Glomerular visceral epithelial cell (primary cell): ENCODE measurements at regions not wholly inside any gene's neighbourhood (a gene's known extent, or its start where the extent isn't known, plus 50 kb on each side); places are given as distances from the start of the nearest gene placed in this dataset.

Experiments used
- DNase-seq: peaks from one replicate; pipeline ENCODE4 v3.0.0-alpha.2; 2016; ENCODE audit errors: extremely low spot score

DNA sequence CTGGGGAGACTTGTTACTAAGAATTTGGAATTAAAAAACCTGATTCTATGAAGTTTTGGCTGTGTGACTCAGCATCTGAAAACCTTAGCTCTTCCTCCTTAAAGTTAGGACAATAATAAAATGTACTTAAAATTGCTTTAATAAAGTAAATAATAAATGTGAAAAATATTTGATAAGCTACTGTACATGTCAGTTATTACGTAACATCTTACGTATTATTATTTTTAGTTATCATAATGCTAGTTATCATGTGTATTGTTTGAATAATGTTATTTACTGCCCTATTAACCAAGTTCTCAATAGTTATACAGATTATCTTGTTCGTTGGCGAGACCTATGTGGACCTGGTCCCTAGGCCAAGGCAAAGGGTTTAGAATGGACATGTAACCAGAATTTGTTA lies 449.2 kb upstream of the ADGRL3 start:
- DNase-seq: no peak

DNA sequence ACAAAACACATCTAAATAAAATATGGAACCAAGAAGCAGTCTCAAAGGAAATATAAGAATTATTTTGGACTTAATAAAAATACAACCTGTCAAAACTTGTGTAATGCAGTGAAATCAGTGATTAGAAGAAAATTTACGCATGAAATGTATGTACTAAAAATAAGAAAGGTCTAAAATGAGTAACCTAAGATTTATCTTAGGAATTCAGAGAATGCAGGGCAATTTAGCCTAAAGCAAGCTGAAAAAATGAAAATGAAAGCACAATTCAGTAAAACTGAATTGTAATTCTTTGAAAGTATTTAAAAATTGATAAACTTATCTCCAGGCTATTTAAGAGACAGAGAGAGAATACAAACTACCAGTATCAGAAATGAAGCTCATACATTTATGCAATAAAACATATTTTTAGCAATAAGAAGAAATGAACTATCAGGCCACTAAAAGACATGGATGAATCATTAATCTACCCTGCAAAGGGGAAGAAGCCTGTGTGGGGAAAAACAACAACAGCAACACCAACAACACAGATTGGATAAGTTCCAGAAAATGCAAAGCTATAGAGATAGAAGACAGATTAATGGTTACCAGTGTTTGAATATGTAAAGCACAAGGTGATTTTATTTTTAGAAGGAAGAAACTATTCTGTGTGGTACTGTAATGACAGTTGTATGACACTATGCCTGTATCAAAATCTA lies 442.0 kb upstream of the ADGRL3 start:
- DNase-seq: peak; percentile 21

DNA sequence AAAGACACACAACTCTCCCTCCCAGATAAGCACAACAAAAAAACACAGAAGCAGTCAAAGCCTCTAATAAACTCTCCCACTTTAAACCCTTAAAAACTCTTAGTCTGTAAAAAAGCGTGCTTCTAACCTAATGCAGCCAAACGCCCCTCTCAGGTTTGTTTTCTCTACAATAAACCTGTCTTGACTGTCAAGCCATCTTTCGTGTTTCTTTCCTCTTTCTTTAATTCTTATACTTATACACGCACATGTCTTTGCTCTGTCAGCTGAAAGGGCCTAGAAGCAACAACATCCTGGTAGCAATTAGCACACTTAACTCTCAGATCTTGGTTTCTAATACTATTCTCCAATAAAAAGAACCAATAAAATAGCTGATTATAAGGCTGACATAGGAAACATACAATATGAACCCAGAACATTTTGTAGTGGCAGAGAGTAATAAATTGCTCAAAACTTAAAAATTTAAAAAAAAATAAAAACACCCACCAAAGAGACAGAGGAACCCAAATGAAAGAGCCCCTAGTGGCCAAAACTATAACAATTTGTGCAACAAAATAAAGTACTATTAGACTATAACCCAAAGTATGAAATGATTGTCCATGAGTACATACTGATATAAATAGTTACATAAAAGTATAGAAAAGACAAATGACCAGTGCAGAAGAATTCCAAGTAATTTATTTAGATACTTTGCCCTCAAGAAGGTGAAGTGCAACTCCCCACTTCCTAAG lies 440.4 kb upstream of the ADGRL3 start:
- no peak for DNase-seq

- DNase-seq: no peak
These were observed 419.3 kb upstream of the ADGRL3 start for GRCh38 chr4:60780874-60781273.

GRCh38 chr4:60790608-60791007 lies 409.5 kb upstream of the ADGRL3 start:
- DNase-seq: no peak

DNA sequence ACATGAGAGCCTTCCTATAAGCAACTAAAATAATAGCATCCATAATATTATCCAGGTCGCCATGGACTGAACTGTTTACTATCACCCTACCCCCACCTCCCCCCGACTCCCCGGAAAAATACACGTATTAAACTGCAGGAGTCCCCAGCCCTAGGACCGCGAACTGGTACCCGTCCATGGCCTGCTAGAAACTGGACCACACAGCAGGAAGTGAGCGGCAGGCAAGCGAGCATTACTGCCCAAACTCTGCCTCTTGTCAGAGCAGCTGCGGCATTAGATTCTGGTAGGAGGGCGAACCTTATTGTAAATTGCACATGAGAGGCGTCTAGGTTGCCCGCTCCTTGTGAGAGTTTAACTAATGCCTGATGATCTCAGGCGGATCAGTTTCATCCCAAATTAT lies 405.8 kb upstream of the ADGRL3 start:
- no peak for DNase-seq

- no peak for DNase-seq
These were observed 400.9 kb upstream of the ADGRL3 start for GRCh38 chr4:60799214-60799613.

DNA sequence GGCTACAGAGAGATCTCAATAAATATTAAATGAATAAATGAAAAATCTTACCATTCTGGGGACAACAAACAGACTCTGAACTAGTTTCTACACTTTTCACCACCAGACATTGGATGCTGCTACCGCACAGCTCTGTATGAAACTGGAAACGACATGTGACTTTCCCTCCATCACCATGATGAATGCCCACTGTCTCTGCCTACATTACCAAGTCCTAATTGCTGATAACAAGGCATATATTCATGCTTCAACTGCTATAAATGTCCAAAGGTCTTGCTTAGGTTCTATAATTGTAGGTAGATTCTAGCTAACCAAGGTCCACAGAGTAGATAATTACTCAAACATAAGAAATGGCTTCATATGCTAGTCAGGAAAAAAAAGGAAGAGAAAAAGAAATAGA lies 399.4 kb upstream of the ADGRL3 start:
- no peak for DNase-seq

- DNase-seq: peak; percentile 18
These were observed 394.4 kb upstream of the ADGRL3 start for GRCh38 chr4:60805500-60806313.

DNA sequence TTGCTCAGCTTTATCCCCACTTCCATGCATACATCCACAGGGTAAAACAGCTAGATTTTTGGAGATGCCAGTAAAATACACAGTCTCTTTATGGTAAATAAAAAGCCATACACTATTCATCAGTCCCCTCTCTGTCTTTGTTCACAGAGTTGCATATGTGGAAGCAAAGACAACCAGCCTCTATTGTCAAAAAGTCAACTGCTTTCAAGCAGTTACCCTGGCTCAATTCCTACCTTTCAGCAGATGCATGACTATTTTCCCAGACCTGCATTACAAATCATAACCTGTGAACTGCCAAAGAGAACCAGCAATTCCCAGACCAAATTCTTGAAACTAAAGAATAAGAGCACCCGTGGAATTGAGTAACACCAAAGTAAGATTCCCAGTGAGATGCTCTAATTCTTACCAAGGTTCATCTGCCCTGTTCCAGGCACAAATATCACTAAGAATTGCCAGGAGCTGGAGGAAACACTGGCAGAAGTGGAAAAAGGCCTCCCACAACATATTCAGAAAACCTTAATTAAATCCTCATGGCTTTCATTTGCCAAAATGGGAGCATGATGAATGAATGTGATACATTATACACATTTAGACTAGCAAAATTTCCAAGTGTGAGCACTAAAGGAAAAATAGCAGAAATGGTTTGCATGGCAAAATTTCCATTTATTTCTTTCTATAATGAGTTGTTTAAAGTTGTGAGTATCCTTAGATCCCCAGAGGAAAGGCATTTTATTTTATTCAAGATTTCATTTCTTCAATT lies 391.2 kb upstream of the ADGRL3 start:
- DNase-seq: no peak

DNA sequence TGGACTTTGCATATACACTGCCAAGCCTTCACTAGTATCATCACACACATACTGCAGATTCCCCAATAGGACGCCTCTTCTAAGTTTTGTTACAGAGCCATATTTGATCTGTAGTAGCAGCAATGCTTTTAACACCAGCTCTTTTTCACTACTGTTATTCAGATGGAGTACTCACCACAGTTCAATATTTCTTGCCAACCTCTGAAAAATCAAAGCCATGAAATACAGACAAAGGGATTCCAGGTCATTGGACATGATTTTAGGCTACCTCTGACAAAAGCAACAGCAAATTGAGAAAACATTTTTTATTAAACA lies 390.7 kb upstream of the ADGRL3 start:
- DNase-seq: no peak

DNA sequence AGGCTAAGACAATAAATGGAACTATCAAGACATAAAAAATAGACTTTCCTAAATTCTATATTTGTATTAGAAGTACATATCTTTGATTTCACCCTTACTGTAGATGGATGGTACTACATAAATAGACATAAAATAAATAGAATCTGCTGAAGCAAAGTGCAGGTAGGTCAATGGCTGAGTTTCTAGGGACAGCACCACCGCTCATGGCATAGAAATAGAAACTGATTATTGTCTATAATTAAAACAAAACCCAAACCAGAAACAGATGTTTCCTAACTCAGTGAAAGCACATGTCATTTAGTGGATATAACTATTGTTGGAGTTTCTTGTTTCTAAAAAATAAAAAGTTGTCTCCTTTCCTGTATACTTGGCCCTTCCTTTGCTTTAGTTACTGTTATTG lies 387.3 kb upstream of the ADGRL3 start:
- no peak for DNase-seq

- DNase-seq: no peak
These were observed 385.6 kb upstream of the ADGRL3 start for GRCh38 chr4:60814549-60814948.

DNA sequence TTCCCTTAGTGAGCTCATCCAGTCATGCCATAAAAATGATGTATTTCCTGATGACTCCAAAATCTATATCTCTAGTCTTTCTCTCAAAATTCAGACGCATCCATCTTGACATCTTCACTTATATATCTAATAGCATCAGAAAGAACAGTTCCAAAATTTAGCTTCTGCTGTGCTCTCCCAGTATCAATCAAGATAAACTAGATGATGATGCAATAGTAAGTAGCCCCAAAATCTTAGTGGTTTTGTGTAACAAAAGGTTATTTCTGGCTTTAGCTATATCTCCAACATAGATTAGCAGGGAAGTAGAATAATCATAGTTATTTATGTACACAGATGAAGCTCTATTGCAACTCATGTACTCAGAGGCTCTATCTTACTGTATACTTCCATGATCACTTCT lies 382.5 kb upstream of the ADGRL3 start:
- DNase-seq: no peak

DNA sequence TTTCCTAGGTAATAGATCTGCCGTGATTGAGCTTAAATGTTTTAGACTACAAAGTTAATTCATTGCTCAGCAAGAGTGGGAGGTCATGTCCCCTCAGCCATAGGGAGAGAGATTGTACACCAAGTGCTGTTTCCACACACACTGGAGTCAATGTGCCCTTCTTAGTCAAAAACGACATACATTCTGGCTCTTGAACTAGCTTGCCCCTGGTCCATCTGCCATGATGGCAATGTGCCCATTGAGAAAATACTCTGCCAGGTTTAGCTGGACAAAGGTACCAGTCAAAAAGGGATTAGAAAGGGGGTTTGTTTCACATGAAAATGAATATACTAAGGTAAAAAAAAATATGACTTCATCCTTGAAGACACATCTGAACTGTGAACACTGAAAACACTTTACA lies 377.1 kb upstream of the ADGRL3 start:
- DNase-seq: no peak

DNA sequence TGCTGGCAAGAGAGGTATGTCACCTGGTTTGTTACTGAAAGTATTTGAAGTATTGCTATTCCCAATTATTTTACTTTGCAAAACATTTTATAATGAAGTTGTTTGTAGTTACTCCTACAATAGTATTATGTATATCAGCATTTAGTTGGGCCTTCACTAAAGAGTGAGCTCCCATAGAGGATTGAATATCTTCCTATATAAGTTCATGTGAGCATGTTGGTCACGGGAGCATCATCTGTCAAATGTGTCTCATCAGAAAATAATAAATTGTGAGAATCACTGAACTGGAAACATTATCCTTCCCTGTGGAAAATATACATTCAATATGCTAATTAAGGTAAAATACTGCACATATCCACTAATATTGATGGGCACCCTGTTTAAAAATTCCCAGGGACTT lies 360.1 kb upstream of the ADGRL3 start:
- no peak for DNase-seq

DNA sequence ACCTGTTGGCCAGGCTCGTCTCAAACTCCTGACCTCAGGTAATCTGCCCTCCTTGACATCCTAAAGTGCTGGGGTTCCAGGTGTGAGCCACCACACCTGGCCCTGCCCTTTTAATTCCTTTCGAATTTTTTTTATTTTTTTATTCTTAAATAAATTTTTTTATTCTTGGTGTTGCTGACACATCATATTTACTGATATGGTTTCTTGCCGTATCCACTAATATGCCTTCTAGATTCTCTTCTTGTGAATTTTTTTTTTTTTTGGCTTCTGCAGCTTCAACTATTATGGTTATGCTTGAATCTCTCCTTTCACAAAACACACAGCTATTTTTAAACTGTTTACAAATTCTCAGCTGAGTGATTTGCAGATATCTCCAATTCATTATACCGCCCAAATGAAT lies 353.4 kb upstream of the ADGRL3 start:
- DNase-seq: no peak

GRCh38 chr4:60847614-60848013 lies 352.5 kb upstream of the ADGRL3 start:
- no peak for DNase-seq

DNA sequence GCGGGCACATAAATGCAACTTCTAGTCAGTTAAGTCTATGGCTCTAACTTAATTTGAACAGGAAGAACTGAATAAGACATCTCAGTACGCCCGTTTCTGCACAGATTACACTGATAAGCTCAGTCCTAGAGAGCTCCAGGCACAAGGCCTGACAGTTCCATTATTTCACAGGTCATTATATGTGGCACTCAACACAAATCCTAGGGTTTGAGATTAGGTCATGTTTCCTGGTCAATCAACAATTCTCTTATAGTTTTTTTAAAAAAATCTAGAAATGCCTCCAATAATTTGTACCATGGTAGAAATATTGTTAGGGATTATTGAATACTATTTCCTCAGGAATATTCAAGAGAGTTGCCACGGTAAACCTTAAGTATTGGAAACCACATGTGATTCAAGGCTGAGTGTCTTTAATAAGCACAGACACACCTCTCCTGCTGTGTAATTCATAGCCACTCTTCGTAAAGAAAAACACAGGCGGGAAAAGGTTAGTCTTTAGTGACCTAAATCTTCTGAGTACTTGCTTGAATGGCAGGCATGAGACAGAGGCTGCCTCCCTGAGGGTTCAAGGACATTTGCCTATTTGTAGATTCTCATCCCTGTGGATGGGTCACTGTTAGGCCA lies 342.9 kb upstream of the ADGRL3 start:
- DNase-seq: no peak

DNA sequence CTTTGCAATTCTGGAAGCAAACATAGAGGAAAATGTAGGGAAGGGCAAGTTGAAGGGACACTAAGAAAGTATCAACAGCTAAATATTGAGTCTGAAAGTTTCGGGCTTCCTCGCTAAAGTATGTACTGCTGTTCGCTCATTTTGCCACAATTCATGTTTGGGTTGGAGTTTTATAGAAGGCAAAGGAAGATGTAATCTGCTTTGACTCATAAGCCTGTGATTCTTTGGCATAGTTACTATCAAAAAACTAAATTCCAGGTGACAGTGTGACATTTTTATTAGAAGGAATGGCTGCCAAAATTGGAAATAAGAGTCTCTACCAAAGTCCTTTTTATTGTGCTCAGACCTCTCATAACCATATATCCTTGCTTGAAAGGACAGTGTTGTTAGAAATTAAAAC lies 336.7 kb upstream of the ADGRL3 start:
- DNase-seq: no peak

DNA sequence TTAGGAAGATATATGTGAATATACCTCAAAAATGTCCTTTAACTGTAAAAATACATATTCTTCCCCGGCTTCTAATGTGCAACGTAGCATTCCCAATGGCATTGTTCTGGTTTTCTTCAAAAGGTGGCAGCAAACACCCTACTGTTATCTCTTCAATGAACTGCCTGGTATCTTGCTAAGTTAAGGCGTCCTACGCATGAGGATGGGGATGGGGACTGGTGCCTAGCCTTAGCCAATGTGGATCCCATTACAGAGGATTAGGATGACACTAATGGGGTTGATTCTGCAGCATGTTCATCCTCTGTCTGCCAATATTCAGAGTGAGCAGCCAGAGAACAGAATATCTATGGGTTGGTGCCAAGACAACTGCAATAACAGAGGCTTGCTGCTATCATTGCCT lies 334.9 kb upstream of the ADGRL3 start:
- no peak for DNase-seq
